D721Med (cell line): ENCODE measurements at regions not wholly inside any gene's neighbourhood (a gene's known extent, or its start where the extent isn't known, plus 50 kb on each side); places are given as distances from the start of the nearest gene placed in this dataset.

Source experiments
- DNase-seq: peaks from one replicate; pipeline ENCODE4 v3.0.0; 2011; ENCODE audit warnings: low spot score; ENCODE audit not compliant: insufficient read length
- FAIRE-seq: peaks from 2 replicates; lab custom pipeline; 2011; peaks lifted over from hg19 to GRCh38; lab: Jason Lieb, UNC
- TF ChIP-seq, protein P1 (sequence below): IDR thresholded peaks from 2 replicates; pipeline ENCODE4 v1.5.1; 2012; ENCODE audit warnings: mild to moderate bottlenecking, control low read depth; ENCODE audit not compliant: insufficient read depth; ENCODE audit errors: missing control alignments

DNA sequence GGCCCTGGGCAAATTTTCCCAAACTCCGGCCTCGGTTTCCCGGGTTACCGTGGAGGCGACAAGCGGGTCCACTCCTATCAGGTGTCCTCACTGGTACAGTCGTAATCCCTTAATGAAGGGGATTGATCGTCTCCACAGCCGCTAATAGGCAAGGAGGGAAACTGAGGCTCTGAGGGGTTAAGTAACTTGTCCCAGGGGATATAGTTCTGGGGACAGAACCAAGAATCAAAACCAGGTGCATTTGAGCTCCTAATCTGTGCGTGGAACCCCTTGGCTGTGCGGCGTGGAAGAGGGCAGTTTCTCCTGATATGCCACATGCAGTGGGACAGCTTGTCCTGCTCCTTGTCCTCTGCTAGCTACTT, 157.2 kb downstream of the CYRIA start:
- TF ChIP-seq, protein P1, sequence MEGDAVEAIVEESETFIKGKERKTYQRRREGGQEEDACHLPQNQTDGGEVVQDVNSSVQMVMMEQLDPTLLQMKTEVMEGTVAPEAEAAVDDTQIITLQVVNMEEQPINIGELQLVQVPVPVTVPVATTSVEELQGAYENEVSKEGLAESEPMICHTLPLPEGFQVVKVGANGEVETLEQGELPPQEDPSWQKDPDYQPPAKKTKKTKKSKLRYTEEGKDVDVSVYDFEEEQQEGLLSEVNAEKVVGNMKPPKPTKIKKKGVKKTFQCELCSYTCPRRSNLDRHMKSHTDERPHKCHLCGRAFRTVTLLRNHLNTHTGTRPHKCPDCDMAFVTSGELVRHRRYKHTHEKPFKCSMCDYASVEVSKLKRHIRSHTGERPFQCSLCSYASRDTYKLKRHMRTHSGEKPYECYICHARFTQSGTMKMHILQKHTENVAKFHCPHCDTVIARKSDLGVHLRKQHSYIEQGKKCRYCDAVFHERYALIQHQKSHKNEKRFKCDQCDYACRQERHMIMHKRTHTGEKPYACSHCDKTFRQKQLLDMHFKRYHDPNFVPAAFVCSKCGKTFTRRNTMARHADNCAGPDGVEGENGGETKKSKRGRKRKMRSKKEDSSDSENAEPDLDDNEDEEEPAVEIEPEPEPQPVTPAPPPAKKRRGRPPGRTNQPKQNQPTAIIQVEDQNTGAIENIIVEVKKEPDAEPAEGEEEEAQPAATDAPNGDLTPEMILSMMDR: no peak
- FAIRE-seq: no peak
- no peak for DNase-seq

DNA sequence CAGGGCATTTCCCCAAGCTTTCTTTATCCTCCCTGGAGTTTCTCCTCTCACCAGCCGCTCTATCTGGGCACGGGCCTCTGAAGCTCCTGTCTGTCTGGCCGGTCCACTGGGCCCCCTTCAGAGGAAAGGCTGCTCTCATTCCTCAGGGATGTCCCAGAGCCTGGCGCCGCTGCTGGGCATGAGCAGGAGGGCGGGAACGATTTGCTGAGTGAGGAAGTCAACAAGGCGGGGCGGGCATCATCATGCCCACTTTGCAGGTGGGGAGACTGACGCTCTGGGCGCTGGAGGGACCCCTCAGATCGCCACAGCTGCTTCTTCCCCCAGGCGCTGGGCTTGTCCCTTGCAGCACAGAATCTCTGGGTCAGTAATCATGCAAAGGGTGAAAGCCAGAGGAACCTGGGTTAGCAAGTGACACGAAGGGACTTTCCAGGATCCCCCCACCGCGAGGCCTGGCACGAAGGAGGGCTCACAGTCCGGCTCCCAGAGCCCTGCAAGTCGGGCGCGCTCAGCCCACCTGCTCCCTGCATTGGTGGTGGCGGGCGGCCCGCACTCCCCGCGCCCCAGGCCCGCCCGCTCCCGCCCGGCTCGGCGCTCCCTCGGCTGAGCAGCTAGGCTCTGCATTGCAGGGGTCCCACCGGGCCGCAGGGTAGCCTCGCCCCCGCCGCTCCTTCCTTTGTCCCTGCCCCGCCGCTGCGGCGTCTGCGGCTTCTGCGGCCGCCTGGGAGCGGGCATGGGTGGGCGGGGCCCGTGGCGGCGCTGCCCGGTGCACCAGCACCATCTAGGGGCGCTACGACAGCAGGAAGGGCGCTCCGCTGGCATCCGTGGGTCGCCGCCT, 157.8 kb downstream of the CYRIA start:
- FAIRE-seq (no peak), DNase-seq (peak; percentile 44)
- TF ChIP-seq, protein P1: peak; percentile 62

DNA sequence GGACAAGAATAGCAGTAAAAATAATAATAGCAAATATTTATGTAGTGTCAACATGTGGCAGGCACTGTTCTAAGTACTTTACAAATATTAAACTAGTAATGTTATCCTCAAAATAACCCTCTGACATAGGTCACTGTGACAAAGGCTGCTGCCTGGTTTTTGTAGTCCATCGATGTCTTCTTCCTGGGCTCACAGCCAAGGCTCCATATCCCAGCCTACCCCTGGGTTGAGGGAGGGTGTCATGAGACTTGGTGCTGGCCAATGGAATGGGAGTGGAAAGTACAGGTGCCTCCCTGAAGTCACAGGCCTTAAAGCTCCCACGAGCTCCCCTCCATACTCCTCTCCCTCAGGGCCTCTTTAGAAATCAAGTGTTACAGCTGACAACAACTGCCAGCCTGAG, 159.3 kb downstream of the CYRIA start:
- no peak for DNase-seq
- no peak for FAIRE-seq
- TF ChIP-seq, protein P1: no peak

DNA sequence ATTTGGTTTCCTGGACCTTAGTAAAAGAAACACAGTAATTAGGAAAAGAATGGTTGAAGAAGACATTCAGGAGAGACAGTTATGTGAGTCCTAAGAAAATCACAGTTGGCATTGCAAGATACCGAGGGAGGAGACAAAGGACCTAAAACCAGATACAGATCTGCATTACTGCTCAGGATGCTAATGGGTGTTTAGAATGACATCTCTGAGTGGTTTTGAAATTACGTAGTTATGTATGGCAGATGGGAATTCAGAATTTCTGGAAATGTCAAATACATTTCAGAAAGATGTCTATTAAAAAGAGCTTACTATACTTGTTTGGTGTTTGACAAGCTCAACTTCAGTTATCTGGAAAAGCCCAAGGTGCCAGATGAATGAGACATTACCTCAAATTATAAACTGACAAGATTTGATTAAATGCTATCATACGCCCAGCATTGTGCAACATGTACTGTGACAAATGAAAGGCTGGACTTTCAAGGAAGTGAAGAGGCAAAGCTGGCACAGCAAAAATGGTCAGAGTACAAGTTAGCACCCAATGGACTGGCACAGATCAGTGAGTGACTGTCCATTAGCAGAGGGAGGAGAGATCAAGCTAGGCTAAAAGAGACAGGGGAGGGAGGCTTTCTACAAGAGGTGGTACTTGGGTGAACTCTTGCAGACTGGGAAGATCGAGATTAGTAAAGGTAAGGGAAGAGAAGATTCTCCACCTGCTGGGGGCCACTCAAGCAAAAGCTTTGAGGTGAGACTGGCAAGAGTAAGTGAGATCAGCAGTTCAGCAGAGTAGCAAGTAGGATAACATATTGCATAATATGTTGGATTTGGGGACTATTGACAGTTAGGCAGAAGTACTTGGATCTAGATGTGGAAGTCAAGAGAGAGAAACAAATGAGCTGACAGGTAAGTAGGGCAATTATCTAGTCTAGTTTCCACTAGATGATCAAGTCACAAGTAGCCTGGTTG, 168.9 kb downstream of the CYRIA start:
- TF ChIP-seq, protein P1: no peak
- FAIRE-seq: no peak
- DNase-seq: no peak

DNA sequence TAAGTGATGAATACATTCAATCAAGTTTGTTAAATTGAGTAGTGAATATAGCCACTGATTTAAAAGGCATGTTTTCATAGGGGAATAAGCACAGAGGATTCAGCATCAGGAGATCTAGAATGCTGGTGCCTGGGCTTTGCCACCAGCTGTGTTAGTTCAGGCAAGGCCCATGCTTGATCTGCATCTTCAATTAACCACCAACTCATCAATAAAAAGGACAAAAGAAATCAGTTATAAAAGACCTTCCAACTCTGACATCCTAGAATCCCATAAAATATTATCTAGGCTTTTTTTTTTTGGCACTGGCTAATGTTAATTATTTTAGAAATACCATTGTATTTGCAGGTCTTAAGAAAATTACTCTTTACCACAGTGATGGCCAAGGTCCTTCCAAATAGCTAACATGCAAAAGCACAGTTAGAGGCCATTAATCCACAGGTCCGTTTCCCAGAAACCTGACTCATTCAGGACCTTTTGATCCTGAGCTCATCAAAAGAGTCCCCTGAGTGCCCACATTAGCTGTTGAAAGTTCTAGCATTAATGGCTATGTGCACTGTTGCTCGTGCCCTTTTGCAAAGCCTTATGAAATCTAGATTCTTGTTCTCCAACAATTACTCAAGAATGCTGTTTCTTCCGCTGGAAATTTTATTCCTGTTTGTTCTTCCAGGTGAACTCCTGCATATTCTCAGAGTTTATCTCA, 170.0 kb downstream of the CYRIA start:
- FAIRE-seq (no peak), DNase-seq (no peak)
- TF ChIP-seq, protein P1: no peak

DNA sequence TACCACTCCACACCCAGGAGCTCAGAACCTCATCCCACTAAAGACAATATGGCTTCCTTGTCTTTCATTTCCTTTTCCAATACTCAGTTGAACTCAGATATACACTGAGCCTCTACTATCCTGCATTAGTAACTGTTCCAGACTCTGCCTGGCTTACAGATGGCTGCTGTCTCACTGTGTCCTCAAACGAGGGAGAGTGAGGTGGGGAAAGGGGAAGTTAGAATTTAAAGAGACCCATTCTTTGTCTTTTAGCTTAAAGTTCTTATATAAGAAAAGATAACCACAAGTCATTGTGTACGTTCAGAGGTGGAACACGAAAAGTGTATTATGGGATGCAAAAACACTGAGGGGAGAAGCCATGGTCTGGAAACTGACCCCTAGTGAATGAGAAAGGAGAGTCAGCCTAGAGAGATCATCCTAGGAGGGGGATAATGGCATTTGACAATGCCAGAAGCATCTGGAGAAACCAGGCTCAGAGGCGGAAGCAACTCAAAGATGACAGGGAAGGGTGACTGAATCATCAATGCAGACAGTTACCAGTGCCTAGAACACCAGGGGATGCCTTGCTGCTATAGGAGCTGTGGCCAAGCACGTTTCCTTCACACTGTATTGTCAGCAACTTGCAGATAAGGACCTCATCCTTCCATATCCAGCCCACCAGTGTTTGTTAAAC, 170.7 kb downstream of the CYRIA start:
- DNase-seq (no peak), FAIRE-seq (no peak)
- TF ChIP-seq, protein P1: no peak
